GM18909 (cell line): ENCODE measurements at regions not wholly inside any gene's neighbourhood (a gene's known extent, or its start where the extent isn't known, plus 50 kb on each side); places are given as distances from the start of the nearest gene placed in this dataset.
"Not testable (repeated sequence)": the region's sequence is repeated elsewhere in the genome, so short reads cannot be mapped to it uniquely, and the experiment has no call there.

Source experiments
- ATAC-seq: cut with Tn5 transposase; IDR thresholded peaks from one replicate; pipeline ENCODE4 v1.9.1; 2021; ENCODE audit warnings: mild to moderate bottlenecking; ENCODE audit not compliant: unreplicated experiment, poor library complexity

DNA sequence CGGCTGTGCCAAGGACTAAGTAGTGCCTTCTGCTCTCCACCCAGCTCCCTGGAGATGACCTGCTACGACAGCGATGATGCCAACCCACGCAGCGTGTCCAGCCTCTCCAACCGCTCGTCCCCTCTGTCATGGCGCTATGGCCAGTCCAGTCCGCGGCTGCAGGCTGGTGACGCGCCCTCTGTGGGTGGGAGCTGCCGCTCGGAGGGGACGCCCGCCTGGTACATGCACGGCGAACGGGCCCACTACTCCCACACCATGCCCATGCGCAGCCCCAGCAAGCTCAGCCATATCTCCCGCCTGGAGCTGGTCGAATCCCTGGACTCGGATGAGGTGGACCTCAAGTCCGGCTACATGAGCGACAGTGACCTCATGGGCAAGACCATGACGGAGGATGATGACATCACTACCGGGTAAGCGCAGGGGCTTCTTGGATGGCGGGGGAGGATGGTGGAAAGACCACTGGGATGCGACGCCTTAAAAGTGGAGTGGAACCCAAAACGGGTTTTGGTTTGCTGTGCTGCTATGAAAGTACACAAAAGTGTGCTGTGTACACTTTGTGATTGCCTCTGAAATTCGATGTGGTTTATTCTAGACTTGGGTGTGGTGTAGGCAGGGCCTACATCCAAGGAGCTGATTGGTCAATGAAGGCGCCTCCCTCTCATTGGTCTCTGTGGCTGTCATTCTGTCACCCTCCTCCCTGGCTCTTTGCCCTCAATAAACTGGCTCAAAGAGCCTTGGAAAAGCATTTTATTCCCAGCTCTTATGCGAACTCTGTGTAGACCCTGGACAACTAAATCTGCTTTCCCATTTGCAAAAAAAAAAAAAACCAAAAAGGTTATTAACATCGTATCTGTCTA lies 110.4 kb upstream of the IPO9 start:
- no peak for ATAC-seq

DNA sequence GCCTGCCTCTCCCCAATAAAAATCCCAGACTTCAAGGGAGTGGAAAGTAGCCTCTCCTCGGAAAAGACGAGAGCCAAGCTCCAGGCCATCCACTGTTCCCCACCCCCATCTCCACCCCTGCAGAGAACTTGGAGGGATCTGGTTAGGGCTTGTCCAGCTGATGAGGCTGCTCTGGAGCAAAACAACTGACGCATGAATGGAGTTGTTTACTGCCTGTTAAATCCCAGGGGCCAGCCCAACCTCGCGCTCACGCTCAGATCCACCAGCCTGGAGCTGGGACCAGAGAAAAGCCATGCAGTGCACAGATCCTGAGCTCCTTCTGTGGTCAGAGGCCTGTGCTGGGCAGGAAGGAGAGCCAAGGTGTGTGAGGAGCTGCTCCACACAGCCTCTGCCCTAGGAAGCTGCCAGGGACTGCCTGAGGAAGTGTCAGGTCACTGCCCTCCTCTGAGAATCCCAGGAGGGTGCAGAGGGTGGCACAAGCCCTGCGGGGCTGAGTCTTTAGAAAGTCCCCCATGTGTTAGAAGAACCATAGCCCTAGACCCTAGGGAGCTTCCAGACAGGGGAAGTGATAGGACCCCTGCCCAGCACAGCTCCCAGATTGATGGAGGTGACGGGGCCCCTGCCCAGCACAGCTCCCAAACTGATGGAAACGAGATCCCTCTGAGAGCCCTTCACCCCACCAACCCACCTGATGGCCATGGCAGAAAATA lies 109.0 kb upstream of the IPO9 start:
- no peak for ATAC-seq

DNA sequence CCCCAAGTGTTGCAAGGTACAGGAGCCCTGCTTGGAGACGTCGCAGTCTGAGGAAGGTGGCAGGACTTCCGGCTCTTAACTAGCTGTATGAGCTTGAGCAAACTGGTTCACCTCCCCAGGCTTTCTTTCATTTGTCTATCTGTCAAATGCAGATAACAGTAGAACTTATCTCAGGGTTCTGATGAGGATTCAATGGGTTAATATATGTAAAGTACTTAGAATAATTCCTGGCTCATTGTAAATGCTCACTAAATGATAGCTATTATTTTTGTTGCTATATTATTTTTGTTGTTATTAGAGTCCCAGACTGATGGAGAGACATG lies 108.5 kb upstream of the IPO9 start:
- no peak for ATAC-seq

DNA sequence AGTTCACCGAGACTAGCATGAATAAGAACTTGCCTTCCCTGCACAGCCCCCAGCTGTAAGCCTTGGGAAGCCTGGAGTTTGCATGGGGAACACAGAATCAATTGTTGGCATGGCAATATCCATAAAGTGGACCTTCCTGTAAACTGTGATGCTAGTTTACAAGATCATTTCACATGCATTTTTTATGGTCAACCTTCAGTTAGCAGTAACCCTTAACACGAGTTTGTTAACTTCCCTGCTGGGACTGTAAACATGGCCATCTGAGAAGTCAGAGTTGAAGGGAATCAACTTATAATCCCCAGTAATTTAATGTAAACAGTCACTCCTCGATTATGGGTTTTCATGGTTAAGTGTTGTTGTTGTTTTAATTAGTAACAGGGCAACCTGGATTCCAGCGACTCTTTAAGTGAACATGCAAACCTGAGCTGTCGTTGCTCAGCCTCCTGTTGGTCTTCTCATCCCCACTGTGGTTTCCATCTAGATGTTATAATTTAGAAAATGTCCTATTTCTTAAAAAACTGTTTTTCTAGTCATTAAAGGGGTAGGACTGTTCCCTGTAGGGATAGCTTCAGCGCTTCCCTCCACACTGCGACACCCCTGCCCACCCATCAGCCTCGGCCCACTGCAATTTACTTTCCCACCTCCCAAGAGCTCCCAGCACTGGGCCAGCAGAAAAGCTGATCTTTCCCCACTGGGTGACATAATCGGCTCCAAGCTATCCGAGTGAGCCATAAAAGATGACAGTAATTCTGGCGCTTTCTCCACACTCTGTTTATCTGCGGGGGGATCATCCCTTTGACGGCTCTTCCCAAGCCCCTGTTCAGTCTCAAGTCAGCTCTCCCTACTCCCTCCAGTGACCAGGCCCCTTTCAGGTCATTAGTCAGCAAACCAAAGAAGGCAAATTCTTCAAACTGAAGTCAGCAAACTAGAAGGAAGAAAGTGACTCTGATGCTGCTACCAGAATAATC lies 107.6 kb upstream of the IPO9 start:
- no peak for ATAC-seq

DNA sequence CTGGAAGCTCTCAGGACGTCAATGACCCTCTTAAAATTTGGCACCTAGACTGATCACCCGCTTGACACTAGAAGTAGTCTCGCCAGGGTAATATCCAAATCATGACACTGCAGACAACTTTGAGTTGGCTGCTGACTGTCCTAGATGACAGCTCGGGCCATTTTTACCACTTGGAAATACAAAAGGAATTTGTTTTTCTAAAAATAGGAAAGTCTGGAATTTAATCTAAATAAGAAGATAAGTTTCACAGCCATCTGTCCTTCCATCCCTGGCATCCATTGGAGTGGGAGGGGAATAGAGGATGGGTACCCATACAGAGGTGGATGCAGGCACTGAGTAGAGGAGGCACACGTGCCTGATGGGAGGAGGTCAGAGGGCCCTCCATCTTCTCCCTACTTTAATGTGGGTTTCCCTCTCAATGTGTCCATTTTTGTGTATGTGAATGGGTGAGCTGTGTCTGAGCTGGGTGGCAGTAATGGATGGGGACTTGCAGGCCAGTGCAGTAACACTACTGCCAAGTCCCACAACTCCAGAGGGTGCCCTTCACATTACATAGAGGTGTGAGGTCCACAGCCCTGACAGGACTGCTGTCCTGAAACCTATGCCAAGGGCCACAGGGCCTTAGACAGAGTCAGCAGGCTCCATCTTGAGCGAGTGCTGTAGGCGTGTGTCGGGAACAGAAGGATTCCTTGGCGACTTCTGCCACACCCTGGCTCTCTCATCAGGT lies 104.8 kb upstream of the IPO9 start:
- ATAC-seq = no peak

DNA sequence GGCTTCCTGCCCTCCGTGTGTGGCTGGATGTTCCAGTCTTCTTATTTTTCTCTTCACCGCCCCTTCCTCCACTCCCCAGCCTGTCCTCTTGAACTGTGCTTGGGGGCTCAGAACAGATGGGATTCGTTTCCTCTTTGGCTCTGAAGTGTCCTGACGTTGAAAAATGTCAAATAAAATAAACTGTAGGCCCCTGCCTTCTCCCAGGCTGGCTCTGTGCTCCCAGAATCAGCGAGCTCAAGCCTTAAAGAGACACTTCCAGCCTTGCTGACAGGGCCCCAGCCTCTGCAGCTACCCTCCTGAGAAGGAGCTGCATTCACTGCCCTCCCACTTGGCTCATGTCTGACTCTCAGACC lies 104.2 kb upstream of the IPO9 start:
- no peak for ATAC-seq

DNA sequence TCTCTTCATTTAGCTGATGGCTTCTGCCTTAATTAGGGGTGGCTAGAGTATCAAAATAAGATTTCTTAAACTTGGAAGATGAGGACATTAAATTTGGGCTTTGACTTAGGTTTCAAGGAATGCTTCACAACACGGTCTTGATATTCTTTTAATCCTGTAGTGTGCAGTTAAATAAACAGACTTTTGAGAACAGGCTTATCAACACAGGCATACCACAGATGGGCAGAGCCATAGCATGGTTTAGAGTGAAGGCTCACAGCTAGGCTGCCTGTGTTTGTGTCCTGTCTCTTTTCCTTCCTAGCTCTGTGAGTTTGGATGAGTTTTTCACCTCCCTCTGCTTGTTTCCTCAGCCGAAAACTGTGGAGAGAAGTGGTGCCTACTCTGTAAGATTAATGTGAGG lies 102.3 kb upstream of the IPO9 start:
- no peak for ATAC-seq

DNA sequence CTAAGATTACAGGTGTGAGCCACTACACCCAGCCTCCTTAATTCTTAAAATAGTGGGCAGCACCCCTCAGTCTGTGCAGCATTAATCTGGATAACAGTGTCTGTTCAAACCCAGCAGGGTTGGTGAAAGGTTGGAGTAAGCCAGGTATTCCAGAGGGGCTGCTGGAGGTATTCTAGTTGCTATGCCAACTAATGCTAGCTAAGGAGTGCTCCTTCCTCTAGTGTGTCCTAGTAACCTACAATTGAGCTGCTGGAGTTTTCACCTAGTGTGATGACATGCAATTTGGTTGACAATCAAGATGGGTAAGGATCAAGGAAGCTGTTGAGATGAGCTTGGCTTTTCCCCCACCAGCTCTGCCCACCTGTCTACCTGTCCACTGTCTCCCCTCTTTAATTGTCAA lies 100.2 kb upstream of the IPO9 start:
- no peak for ATAC-seq

DNA sequence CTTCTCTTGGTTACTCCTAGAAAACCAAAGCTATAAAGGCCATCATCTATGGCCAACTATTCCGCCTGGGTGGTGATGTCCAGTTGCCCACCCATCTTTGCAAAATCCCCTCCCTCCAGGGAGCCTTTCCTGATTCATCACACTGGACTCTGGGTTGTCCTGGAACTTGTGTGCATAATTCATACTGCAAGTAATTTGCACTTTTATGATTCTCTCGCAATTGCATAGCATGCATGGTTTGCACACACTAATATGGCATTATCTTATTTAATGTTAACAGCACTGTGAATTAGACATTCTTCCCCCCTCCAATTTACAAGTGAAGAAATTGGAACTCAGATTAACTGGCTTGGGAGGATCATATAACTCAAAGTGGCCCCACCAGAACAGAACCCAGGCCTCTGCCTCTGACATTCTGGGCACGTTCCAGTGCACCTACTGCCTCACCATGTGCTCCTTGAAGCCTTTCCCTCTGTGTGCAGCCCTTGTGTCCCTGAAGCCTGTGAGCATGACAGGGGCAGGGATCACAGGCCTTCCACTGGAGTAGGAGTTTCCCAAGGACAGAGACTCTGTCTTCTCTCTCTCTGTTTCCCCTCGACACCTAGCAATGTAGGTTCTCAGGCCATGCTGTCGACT lies 98.9 kb upstream of the IPO9 start:
- no peak for ATAC-seq

DNA sequence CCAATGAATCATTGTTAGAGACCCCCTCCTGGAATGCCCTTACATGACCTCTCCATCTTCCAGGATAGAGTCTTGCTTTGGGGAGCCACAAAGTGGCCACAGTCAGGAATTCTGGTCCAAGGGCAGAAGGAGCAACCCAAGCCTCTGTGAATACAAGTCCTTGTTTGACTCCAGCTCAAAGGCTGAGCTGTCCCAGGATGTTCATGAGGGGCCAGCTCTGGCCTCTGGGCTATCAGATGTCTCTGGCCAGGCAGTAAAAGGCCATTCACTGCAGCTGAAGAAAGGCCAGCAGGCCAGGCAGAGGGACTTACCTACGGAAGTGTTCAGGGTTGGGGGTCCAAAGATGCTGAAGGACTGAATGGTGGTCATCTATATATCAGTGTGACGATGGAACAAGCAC lies 98.3 kb upstream of the IPO9 start:
- no peak for ATAC-seq

DNA sequence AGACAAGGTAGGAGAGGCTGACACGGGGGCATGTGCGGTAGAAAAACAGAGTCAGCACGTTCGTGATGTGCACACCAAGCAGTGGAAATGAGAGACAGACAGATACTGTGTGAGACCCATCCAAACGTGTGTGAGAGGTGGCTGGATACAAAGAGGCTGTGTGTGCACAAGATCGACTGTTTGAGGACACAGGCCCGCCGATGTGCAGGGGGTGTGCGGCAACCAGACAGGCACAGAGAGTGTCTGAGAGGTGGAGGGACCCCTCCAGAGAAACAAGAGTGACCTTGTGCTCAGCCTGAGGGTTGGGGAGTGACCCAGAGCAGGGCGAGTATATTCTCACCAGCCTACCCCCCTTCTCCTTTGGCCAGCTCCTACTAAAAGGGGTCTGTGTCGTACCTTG lies 97.8 kb upstream of the IPO9 start:
- no peak for ATAC-seq

DNA sequence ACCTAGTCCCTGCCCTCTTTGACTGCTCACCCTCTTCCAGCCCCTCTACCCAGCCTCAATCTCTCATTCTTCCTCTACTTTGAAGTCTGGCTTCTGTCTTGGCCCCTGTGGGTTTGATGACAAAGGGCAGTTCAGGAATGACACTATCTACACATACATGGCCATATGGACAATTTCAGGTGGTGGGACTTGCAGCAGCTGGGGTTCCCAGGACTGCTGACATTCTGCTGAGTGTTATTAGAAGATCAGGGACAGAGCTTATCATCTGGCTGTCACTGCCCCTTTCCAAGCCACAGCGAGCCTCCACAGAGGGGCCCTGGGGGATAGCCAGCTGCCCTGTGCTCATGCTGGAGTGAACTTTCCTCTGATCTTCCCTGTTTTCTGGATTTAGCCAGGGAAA lies 97.4 kb upstream of the IPO9 start:
- ATAC-seq = no peak

DNA sequence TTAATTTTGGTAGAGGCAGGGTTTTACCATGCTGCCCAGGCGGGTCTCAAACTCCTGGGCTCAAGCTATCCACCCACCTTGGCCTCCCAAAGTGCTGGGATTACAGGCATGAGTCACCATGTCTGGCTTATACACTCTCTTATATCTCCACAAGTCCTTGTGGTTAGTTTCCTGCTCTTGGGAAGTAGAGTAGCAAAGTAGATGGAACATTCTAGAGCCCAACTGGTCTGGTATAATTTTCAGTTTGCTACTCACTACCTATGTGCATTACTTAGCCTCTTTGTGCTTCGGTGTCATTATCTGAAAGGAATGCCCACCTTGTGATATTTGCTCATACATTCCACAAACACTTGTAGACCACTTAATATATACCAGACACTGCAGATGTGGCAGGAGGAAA lies 96.6 kb upstream of the IPO9 start:
- no peak for ATAC-seq

DNA sequence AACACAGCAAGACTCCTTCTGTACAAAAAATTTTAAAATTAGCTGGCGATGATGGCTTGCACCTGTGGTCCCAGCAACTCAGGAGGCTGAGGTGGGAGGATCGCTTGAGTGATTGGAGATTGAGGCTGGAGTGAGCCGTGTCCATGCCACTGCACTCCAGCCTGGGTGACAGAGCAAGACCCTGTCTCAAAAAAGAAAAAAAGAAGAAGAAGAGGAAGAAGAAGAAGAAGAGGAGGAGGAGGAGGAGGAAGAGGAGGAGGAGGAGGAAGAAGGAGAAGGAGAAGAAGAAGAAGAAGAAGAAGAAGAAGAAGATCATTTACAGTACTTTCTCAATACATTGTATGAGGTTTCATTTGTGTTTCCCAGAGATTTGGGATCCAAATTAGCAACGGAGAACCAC lies 94.7 kb upstream of the IPO9 start:
- not testable (repeated sequence) for ATAC-seq

DNA sequence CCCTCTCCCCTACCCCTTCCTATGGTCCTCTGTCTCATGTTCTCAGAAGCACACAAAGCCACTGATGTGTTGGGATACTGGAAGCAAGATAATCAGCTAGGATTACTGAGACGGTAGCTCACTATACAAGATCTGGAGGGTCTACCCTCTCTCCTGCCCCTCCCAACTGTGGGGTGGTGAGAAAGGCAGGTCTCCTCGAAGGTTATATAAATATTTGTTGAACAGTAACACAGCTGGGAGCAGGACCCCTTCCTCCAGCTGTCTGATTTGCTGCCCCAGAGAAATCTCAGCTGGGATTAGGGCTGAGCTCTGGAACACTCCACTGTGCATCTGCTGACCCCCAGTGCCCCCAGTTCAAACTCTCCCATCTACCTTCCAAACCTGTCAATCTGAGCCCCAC lies 94.2 kb upstream of the IPO9 start:
- no peak for ATAC-seq

DNA sequence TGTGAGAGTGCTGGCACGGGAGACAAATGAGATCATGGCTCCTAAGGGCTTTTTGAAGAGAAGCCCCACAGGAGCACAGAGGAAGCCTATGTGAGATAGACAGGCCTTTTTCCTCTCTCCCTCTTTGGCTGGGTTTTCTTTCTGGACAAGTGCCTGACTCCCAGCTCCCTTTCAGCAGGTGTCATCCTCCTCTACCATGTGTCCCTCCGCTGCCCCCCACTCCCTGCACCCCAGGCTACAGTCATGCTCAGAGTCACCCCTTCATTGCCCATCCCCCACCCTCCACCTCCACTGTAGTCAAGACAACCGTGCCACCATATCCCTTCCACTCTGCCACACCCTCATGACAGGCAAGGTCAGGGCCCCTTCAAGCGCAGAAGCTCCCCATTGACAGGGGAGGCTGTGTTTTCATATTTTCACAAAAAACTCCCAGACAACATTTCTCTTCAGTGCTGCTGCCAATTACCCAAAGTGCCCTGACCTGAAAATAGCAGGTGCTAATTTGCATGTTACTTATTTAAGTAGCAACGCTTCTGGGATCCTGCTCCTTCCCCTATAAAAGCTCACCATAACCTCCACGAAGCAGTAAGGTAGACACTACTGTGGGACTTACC lies 92.1 kb upstream of the IPO9 start:
- no peak for ATAC-seq

DNA sequence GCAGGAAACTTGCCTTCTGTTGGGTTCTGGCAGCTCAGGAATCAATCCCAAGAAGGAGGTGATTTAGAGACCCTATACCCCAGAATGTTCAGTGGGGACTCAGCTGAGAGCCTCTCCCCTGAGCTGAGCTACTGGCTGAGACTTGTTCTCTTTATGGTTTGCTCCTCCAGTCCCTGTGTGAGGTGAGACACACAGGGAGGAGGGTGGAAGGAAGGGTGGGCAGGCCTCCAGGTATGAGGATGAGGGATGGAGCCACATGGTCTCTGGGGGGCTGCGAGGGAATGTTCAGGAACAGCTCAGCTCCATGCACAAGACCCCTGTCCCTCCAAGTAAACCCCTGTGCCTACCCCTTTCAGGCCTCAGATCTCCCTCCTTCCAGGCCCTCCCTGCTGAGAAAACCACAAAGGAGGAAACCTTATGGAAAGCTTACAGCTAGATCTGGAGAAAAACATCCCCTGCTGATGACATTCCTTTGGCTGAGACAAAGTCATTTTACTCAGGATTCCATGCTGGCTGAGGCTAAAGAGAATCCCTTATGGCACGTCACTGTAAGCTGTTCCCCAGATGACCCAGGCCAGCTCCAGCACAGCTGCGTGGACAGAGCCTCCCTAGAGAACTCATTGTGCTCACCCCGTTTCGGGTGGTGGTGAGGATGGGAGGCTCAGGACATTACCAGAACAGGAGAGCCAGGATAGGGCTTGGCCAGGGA lies 91.5 kb upstream of the IPO9 start:
- no peak for ATAC-seq

DNA sequence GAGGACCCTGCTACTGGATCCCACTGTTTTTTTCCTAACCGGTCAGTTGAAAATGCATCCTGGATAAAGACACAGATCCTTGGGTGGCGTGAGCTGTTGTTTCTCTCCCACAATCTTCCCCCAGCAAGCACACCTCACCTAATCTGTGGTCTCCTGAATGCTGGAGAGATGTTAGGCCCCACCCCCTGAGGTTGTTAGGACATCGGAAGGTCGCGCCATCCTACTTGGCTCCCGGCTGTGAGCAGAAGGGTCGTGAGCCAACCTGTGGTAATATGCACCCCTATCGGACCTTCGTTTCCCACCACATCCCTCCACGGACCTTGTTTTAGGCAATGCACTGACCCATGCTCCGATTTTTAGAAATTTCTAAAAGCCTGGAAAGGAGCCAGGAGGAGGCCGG lies 89.9 kb upstream of the IPO9 start:
- ATAC-seq = no peak

DNA sequence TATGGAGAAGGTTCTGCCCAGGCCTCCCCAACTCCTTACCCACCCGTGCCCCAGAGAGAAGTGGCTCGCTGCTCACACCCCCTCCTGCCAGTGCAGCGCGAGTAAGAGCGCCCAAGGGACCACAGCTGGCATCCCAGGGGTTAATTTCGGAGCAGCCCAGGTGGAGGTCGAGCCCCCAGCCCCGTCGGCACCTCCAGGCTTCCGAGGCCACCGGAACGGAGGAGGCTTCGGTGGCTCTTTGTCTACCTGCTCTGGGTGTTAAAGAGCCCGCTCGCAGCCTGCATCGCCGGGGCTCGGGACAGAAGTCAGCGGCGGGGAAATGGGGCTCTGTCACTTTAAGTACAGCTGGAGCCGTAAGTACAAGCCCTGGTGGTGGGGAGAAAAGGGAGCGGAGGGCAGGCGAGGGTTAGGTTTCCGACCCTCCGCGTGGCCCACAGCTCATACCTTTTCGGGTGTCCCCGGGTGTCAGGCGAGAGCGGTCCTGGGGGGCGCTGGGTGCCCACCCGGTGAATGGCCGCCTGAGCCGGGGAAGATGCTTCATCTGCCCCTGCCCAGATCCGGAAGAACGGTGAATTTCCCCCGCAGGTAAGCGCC lies 89.4 kb upstream of the IPO9 start:
- ATAC-seq = no peak
